AG10803 (cell line): ENCODE measurements at regions not wholly inside any gene's neighbourhood (a gene's known extent, or its start where the extent isn't known, plus 50 kb on each side); places are given as distances from the start of the nearest gene placed in this dataset.

Source experiments
- DNase-seq: peaks from one replicate; pipeline ENCODE4 v3.0.0; 2010; ENCODE audit warnings: low read depth
- H3K4me3 ChIP-seq: 2 replicates; pipeline ENCODE4 v1.5.1; 2011; ENCODE audit warnings: mild to moderate bottlenecking, low read length, control low read depth
- TF ChIP-seq, protein P1 (sequence below): conservative IDR thresholded peaks from 2 replicates; pipeline ENCODE4 v1.5.1; 2011; ENCODE audit warnings: mild to moderate bottlenecking, low read length, control low read depth, inconsistent platforms

DNA sequence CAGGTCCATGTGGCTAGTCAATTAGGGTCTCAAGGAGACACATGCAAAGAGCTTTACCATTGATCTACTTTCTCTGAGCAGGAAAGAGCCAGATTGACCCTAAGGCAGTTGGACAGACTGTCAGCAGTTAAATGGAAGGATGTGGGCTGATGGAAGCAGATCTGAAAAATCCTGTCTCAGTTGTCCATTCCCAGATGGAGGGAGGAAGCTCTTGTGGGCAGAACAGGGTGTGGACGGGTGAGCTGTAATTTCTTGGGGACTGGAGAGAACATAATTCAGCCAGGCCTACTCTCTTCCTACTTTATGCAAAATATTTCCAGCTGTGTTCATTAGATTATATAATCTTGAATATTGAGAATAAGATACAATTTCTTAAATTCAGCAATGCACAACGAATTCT, 163.6 kb downstream of the GNAT3 start:
- TF ChIP-seq, protein P1, sequence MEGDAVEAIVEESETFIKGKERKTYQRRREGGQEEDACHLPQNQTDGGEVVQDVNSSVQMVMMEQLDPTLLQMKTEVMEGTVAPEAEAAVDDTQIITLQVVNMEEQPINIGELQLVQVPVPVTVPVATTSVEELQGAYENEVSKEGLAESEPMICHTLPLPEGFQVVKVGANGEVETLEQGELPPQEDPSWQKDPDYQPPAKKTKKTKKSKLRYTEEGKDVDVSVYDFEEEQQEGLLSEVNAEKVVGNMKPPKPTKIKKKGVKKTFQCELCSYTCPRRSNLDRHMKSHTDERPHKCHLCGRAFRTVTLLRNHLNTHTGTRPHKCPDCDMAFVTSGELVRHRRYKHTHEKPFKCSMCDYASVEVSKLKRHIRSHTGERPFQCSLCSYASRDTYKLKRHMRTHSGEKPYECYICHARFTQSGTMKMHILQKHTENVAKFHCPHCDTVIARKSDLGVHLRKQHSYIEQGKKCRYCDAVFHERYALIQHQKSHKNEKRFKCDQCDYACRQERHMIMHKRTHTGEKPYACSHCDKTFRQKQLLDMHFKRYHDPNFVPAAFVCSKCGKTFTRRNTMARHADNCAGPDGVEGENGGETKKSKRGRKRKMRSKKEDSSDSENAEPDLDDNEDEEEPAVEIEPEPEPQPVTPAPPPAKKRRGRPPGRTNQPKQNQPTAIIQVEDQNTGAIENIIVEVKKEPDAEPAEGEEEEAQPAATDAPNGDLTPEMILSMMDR: no peak
- peak; percentile 27 for DNase-seq
- H3K4me3 ChIP-seq: no peak overlapping the region

DNA sequence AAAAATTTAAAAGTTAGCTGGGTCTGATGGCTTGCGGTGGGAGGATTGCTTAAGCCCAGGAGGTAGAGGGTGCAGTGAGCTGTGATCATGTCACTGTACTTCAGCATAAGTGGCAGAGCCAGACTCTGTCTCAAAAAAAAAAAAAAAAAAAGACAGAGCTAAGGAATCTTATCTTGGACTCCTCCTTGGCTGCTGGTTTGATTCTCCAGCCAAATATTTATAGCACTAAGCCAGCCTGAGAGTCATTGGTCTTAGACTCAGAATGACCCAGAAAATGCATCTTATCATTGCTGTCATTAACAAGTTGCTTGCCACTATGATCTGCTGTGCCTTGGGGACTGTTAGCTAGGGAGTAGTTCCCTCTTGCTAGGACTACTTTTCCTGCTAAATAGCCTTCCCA, 164.7 kb downstream of the GNAT3 start:
- peak; percentile 34 for DNase-seq
- TF ChIP-seq, protein P1: no peak
- H3K4me3 ChIP-seq: no peak overlapping the region

DNA sequence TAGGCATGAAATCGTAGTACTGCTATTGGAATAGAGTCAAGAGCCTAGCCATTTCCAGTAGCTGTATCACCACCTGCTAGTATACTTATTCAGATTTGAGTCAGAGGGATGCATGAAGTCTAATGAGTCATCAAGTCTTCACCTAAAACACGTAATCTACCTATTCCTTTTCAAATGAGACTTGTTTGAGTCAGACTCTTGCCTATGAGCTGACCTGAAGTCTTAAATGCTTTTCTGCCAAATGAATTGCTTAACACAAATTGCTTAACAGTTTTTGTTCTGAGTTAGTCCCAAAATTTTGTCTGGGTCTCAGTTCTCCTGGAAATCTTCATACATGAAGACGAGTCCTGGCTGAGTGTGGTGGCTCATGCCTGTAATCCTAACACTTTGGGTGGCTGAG, 165.2 kb downstream of the GNAT3 start:
- no peak overlapping the region for H3K4me3 ChIP-seq
- DNase-seq: peak; percentile 67
- TF ChIP-seq, protein P1: no peak

DNA sequence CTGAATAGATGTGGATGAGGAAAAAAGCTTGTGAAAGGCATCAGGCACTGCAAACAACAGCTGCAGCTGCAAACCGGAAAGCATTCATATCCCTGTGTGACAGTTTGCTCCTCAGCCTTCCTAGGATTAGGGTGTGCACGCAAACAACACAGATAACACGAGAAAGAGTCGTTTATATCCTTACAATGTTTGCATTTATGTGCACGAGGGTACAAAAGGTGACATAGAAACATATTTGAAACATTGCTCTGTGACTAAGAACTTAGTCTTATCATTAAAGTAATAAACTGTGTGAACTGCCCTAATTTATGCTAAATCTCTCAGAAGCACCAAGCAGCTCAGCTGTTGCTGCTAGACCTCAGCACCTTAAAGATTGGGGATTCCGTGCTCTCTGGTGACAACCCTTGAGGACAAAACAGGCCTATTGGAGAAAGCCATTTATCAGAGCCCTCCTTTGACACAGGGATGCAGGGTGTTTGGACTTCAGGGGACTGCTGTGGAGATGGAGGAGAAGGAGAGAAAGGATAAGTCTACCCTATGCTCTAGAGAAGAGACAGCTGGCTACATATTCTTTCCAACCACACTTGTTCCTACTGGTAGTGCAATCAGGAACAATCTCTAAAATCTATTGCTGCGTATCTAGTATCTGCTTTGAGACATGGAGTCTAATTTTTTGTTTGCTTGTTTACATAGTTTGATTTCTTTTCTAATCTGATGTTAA, 176.2 kb downstream of the GNAT3 start:
- DNase-seq: peak; percentile 28
- no peak overlapping the region for H3K4me3 ChIP-seq
- TF ChIP-seq, protein P1: no peak

DNA sequence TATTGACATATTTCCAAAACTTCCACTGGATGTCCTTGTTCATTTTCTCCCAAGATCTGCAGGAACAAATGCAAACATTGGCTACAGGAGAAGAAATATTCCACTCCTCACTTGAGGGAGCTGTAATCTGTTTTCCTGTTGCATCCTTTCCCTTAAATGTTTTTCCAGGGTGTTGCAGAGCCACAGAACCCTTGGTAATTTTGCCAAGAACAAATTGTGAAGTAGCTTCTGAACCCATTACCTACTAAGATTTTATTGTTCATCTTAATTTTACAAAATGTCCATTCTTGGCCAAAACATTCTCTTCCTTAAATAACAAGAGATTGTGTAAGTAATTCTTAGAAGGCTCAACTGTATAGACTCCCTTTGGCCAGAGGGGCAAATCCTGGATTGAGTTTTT, 177.0 kb downstream of the GNAT3 start:
- no peak for DNase-seq
- TF ChIP-seq, protein P1: no peak; the same call in 1 of the 2 replicates
- H3K4me3 ChIP-seq: no peak overlapping the region

DNA sequence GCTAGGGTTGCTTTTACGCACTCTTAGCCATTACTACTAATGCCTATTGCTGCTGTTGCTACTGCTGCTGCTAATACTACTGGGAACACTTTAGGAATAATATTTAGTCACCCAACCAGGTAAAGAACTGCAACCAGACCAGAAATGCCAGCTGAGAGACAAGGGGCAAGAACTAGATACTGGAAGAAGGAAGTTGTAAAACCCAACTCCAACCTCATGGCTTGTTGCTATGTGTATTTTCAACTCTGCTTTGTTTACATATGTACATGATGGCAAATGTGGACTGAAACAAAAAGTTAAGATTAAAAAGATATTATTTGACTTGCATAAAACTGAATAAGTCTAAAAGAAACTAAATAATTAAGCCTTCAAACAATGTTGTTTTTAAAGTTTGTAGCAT, 177.7 kb downstream of the GNAT3 start:
- no peak for DNase-seq
- TF ChIP-seq, protein P1: no peak
- H3K4me3 ChIP-seq: no peak overlapping the region

DNA sequence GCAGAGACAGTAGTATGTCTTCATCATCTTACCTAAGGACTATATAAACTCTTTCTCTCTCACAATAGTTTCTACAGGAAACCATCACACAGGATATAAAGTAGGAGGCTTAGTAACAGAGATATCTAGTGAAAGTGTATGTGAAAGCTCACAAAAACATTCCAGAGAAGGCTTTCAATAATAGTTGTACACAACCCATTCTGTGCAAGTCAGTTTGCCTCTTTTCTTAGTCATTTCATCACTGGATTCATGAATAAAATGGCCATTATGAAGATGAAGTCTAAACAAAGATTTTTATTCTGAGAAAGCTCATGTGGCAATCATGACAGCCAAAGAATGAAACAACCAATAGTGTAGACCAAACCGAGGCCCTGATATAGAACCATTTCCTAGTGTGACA, 178.8 kb downstream of the GNAT3 start:
- TF ChIP-seq, protein P1: no peak
- no peak overlapping the region for H3K4me3 ChIP-seq
- no peak for DNase-seq
